ENCODE measurements at regions not wholly inside any gene's neighbourhood (a gene's known extent, or its start where the extent isn't known, plus 50 kb on each side); places are given as distances from the start of the nearest gene placed in this dataset.

GRCh38 chr2:886072-887022, 64.3 kb upstream of the SNTG2 start:
- no peaks in the 10 kb centered on the region for H3K36me3 ChIP-seq (ENCODE audit: control insufficient read depth in 2 of 2, insufficient read depth in 2 of 2, low read length in 2 of 2)
- no peaks in the 10 kb centered on the region for H3K9me3 ChIP-seq (ENCODE audit: control insufficient read depth in 2 of 2, low read length in 2 of 2)

GRCh38 chr2:885230-886071, 65.2 kb upstream of the SNTG2 start:
- H3K27me3 ChIP-seq (ENCODE audit: control insufficient read depth in 1 of 2, insufficient read depth in 2 of 2, low read length in 2 of 2) = peaks cover 5 to 8% of the 10 kb centered on the region in 2 donors
- H3K4me3 ChIP-seq (ENCODE audit: low read length in 2 of 2) = no peak overlapping the region
- H3K4me1 ChIP-seq (ENCODE audit: control insufficient read depth, insufficient read depth, low read length) = no peaks in the 10 kb centered on the region
- H3K9me3 ChIP-seq (ENCODE audit: control insufficient read depth in 2 of 2, low read length in 2 of 2) = no peaks in the 10 kb centered on the region
- no peak overlapping the region for H3K9ac ChIP-seq (ENCODE audit: low read length in 2 of 2)
- no peaks in the 10 kb centered on the region for H3K36me3 ChIP-seq (ENCODE audit: control insufficient read depth in 2 of 2, insufficient read depth in 2 of 2, low read length in 2 of 2)
- no peak overlapping the region for H3K27ac ChIP-seq (ENCODE audit: low read length)

More at GRCh38 chr2:886072-887022, 64.3 kb upstream of the SNTG2 start:
- H3K4me1 ChIP-seq (ENCODE audit: control insufficient read depth, insufficient read depth, low read length) = no peaks in the 10 kb centered on the region
- no peak overlapping the region for H3K9ac ChIP-seq (ENCODE audit: low read length in 2 of 2)
- peaks cover 3 to 8% of the 10 kb centered on the region in 2 donors for H3K27me3 ChIP-seq (ENCODE audit: control insufficient read depth in 1 of 2, insufficient read depth in 2 of 2, low read length in 2 of 2)
- H3K4me3 ChIP-seq (ENCODE audit: low read length in 2 of 2) = no peak overlapping the region
- no peak overlapping the region for H3K27ac ChIP-seq (ENCODE audit: low read length)

- H3K27ac ChIP-seq (ENCODE audit: low read length) = no peak overlapping the region
- peaks cover 5 to 8% of the 10 kb centered on the region in 2 donors for H3K27me3 ChIP-seq (ENCODE audit: control insufficient read depth in 1 of 2, insufficient read depth in 2 of 2, low read length in 2 of 2)
- H3K36me3 ChIP-seq (ENCODE audit: control insufficient read depth in 2 of 2, insufficient read depth in 2 of 2, low read length in 2 of 2) = no peaks in the 10 kb centered on the region
- no peaks in the 10 kb centered on the region for H3K4me1 ChIP-seq (ENCODE audit: control insufficient read depth, insufficient read depth, low read length)
- H3K9ac ChIP-seq (ENCODE audit: low read length in 2 of 2) = no peak overlapping the region
- no peak overlapping the region for H3K4me3 ChIP-seq (ENCODE audit: low read length in 2 of 2)
- no peaks in the 10 kb centered on the region for H3K9me3 ChIP-seq (ENCODE audit: control insufficient read depth in 2 of 2, low read length in 2 of 2)
Measured at GRCh38 chr2:883803-884748, 66.6 kb upstream of the SNTG2 start.

DNA sequence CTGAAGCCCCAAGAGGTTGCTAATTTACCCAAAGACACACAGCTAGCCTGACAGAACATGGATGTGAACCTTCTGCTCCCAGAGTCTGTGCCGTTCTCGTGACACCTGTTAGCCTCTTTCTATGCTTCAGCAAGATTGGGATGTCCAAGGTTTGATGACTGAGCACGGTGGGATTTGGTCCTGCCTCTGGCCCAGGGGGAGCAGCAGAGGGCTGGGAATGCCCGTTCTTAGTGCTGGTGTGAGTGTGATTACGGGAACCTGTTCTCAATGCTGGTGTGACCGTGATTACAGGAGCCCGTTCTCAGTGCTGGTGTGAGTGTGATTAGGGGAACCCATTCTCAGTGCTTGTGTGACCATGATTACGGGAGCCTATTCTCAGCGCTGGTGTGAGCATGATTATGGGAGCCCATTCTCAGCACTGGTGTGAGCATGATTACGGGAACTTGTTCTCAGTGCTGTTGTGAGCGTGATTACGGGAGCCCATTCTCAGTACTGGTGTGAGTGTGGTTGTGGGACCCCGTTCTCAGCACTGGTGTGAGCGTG, 67.3 kb upstream of the SNTG2 start:
- Histone ChIP-seq H3K9me3 (ENCODE audit: control insufficient read depth in 2 of 2, low read length in 2 of 2) (no peaks in the 10 kb centered on the region), H3K27me3 (ENCODE audit: control insufficient read depth in 1 of 2, insufficient read depth in 2 of 2, low read length in 2 of 2) (peaks cover 5 to 11% of the 10 kb centered on the region in 2 donors), H3K4me1 (ENCODE audit: control insufficient read depth, insufficient read depth, low read length) (no peaks in the 10 kb centered on the region)

DNA sequence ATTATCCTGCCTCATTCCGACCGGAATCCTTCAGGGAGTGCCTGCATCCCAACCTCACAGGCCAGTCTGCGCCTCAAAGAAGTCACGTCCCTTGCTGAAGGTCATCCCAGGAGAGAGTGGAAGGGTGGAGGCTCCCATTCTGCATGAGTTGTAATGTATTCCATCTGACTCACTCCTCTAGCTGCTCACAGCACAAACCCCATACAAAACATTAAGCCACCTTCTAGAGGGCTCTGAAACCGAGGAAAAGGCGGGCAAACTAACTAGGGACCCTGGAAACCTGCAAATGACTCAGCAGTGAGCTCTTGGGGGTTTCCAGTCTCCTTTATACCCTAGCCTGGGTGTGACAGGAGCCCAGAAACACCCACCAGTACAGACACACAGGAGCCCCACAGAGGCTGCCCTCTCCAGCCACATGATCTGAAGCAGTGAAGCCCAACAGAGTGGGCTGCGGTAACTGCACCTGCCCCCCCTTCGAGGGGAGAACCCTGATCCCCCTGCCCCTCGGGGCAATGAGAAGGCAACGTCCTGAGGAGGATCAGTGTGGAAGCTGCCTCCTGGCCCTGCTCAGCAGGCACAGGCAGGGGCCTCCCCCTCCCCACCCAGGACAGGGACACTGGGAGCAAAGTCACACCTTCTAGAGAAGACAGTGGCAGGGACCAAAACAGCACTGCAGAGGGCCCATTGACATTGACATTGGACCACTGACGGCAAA, 69.3 kb upstream of the SNTG2 start:
- Histone ChIP-seq H3K4me1 (ENCODE audit: control insufficient read depth, insufficient read depth, low read length) (no peaks in the 10 kb centered on the region), H3K27ac (ENCODE audit: low read length) (no peak overlapping the region), H3K9ac (ENCODE audit: low read length in 2 of 2) (no peak overlapping the region), H3K9me3 (ENCODE audit: control insufficient read depth in 2 of 2, low read length in 2 of 2) (no peaks in the 10 kb centered on the region), H3K27me3 (ENCODE audit: control insufficient read depth in 1 of 2, insufficient read depth in 2 of 2, low read length in 2 of 2) (peaks cover 5 to 10% of the 10 kb centered on the region in 2 donors), H3K36me3 (ENCODE audit: control insufficient read depth in 2 of 2, insufficient read depth in 2 of 2, low read length in 2 of 2) (no peaks in the 10 kb centered on the region), H3K4me3 (ENCODE audit: low read length in 2 of 2) (no peak overlapping the region)

More for the DNA sequence above, 67.3 kb upstream of the SNTG2 start:
- Histone ChIP-seq H3K4me3 (ENCODE audit: low read length in 2 of 2) (no peak overlapping the region), H3K9ac (ENCODE audit: low read length in 2 of 2) (no peak overlapping the region), H3K27ac (ENCODE audit: low read length) (no peak overlapping the region), H3K36me3 (ENCODE audit: control insufficient read depth in 2 of 2, insufficient read depth in 2 of 2, low read length in 2 of 2) (no peaks in the 10 kb centered on the region)

DNA sequence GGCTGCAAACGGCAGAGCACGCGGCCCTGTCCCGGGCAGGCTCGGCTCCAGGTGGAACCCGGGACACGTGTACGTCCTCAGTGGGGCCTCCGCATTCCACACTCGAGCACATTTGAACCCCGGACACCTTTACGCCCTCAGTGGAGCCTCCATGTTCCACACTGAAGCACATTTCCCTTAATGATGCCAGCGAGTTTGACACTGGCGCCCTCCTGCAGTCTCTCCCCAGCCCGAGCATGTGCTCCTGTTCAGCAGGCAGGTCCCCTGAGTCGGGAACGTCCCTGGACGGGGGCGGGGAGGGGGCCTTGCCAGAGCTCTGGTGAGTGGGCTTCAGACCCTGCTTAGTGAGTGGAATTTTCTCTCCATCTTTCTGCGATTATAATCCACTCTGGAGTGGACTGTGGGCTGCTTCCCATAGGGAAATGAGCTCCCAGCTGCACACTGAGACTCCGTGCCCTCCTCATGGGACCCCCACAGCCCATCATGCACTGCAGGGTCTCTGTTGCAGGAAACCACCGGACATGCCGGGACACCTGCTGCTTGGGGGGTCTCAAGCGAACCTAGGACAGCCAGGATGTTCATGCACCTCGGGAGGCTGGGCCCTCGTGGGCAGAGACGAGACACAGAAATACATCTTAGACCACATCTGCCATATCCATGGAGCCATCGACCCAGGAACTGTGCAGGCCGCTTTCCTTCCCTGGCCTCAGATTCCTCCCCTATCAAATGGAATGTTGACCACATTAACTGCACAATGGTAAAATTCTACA, 70.3 kb upstream of the SNTG2 start:
- no peaks in the 10 kb centered on the region for H3K36me3 ChIP-seq (ENCODE audit: control insufficient read depth in 2 of 2, insufficient read depth in 2 of 2, low read length in 2 of 2)
- H3K27me3 ChIP-seq (ENCODE audit: control insufficient read depth in 1 of 2, insufficient read depth in 2 of 2, low read length in 2 of 2) = peaks cover 5 to 10% of the 10 kb centered on the region in 2 donors
- no peaks in the 10 kb centered on the region for H3K9me3 ChIP-seq (ENCODE audit: control insufficient read depth in 2 of 2, low read length in 2 of 2)
- no peak overlapping the region for H3K4me3 ChIP-seq (ENCODE audit: low read length in 2 of 2)
- H3K27ac ChIP-seq (ENCODE audit: low read length) = no peak overlapping the region
- H3K4me1 ChIP-seq (ENCODE audit: control insufficient read depth, insufficient read depth, low read length) = no peaks in the 10 kb centered on the region
- H3K9ac ChIP-seq (ENCODE audit: low read length in 2 of 2) = no peak overlapping the region

- no peaks in the 10 kb centered on the region for H3K4me1 ChIP-seq (ENCODE audit: control insufficient read depth, insufficient read depth, low read length)
- no peak overlapping the region for H3K9ac ChIP-seq (ENCODE audit: low read length in 2 of 2)
- H3K27ac ChIP-seq (ENCODE audit: low read length) = no peak overlapping the region
- H3K36me3 ChIP-seq (ENCODE audit: control insufficient read depth in 2 of 2, insufficient read depth in 2 of 2, low read length in 2 of 2) = no peaks in the 10 kb centered on the region
- peaks cover 5 to 10% of the 10 kb centered on the region in 2 donors for H3K27me3 ChIP-seq (ENCODE audit: control insufficient read depth in 1 of 2, insufficient read depth in 2 of 2, low read length in 2 of 2)
- H3K9me3 ChIP-seq (ENCODE audit: control insufficient read depth in 2 of 2, low read length in 2 of 2) = no peaks in the 10 kb centered on the region
- no peak overlapping the region for H3K4me3 ChIP-seq (ENCODE audit: low read length in 2 of 2)
Measured at GRCh38 chr2:879540-879939, 71.1 kb upstream of the SNTG2 start.

GRCh38 chr2:878245-878930, 72.3 kb upstream of the SNTG2 start:
- Histone ChIP-seq H3K36me3 (ENCODE audit: control insufficient read depth in 2 of 2, insufficient read depth in 2 of 2, low read length in 2 of 2) (no peaks in the 10 kb centered on the region), H3K4me3 (ENCODE audit: low read length in 2 of 2) (no peak overlapping the region), H3K27ac (ENCODE audit: low read length) (no peak overlapping the region), H3K9me3 (ENCODE audit: control insufficient read depth in 2 of 2, low read length in 2 of 2) (no peaks in the 10 kb centered on the region), H3K4me1 (ENCODE audit: control insufficient read depth, insufficient read depth, low read length) (no peaks in the 10 kb centered on the region), H3K27me3 (ENCODE audit: control insufficient read depth in 1 of 2, insufficient read depth in 2 of 2, low read length in 2 of 2) (peaks cover 5 to 8% of the 10 kb centered on the region in 2 donors), H3K9ac (ENCODE audit: low read length in 2 of 2) (no peak overlapping the region)

- Histone ChIP-seq H3K9me3 (ENCODE audit: control insufficient read depth in 2 of 2, low read length in 2 of 2) (no peaks in the 10 kb centered on the region), H3K4me1 (ENCODE audit: control insufficient read depth, insufficient read depth, low read length) (no peaks in the 10 kb centered on the region)
Measured at GRCh38 chr2:877747-878146, 72.9 kb upstream of the SNTG2 start.

More at GRCh38 chr2:877747-878146, 72.9 kb upstream of the SNTG2 start:
- Histone ChIP-seq H3K27me3 (ENCODE audit: control insufficient read depth in 1 of 2, insufficient read depth in 2 of 2, low read length in 2 of 2) (peaks cover 3 to 5% of the 10 kb centered on the region in 2 donors), H3K36me3 (ENCODE audit: control insufficient read depth in 2 of 2, insufficient read depth in 2 of 2, low read length in 2 of 2) (no peaks in the 10 kb centered on the region), H3K27ac (ENCODE audit: low read length) (no peak overlapping the region), H3K9ac (ENCODE audit: low read length in 2 of 2) (no peak overlapping the region), H3K4me3 (ENCODE audit: low read length in 2 of 2) (no peak overlapping the region)

Data from stomach smooth muscle (tissue), 2 donors.